HepG2 (cell line): ENCODE measurements at regions not wholly inside any gene's neighbourhood (a gene's known extent, or its start where the extent isn't known, plus 50 kb on each side); places are given as distances from the start of the nearest gene placed in this dataset.

ENCODE experiments used
- CREM ChIP-seq, 2 experiments: sonication (generic) in 1 of 2; formaldehyde crosslinking in 1 of 2; IDR thresholded peaks; 2 replicates each; pipeline versions ENCODE4 v1.4.0 to v1.6.1; 2016 to 2020; ENCODE audit warnings: antibody characterized with exemption in 1 of 2, mild to moderate bottlenecking in 1 of 2, missing genetic modification reagents in 1 of 2
- CTCF ChIP-seq: sonication (generic); formaldehyde crosslinking; IDR thresholded peaks from 2 replicates; pipeline ENCODE4 v1.5.0; 2020; ENCODE audit warnings: mild to moderate bottlenecking, missing genetic modification reagents, moderate library complexity
- THYN1 ChIP-seq: sonication (generic); formaldehyde crosslinking; IDR thresholded peaks from 2 replicates; pipeline ENCODE4 v1.8.1; 2023; ENCODE audit warnings: low read depth, mild to moderate bottlenecking, moderate library complexity, missing genetic modification reagents, borderline replicate concordance
- ZMYM2 ChIP-seq: sonication (generic); formaldehyde crosslinking; IDR thresholded peaks from 2 replicates; pipeline ENCODE4 v1.8.0; 2022; ENCODE audit warnings: mild to moderate bottlenecking, missing genetic modification reagents
- ZNF224 ChIP-seq: sonication (generic); formaldehyde crosslinking; IDR thresholded peaks from 2 replicates; pipeline ENCODE4 v1.5.0; 2020; ENCODE audit warnings: mild to moderate bottlenecking, missing genetic modification reagents
- ZSCAN29 ChIP-seq: sonication (generic); formaldehyde crosslinking; conservative IDR thresholded peaks from 2 replicates; pipeline ENCODE4 v1.4.0; 2020; ENCODE audit warnings: mild to moderate bottlenecking, missing genetic modification reagents

- no peak for TF ChIP-seq ZNF224 (CRISPR knock-in tag)
- TF ChIP-seq CREM (IDR thresholded peaks at IDR 0.05) = no peak
- TF ChIP-seq CREM (CRISPR knock-in tag; IDR thresholded peaks at IDR 0.05) = no peak
- TF ChIP-seq ZMYM2 = no peak
- no peak for TF ChIP-seq CTCF (CRISPR knock-in tag)
- TF ChIP-seq ZSCAN29 = no peak
- TF ChIP-seq THYN1 = no peak
Measured at GRCh38 chr13:27012482-27013197, 159.0 kb downstream of the USP12 start.
